ENCODE measurements at regions not wholly inside any gene's neighbourhood (a gene's known extent, or its start where the extent isn't known, plus 50 kb on each side); places are given as distances from the start of the nearest gene placed in this dataset.
A peak's percentile ranks its signal among the peaks of the same experiment; 100 is the strongest.

DNA sequence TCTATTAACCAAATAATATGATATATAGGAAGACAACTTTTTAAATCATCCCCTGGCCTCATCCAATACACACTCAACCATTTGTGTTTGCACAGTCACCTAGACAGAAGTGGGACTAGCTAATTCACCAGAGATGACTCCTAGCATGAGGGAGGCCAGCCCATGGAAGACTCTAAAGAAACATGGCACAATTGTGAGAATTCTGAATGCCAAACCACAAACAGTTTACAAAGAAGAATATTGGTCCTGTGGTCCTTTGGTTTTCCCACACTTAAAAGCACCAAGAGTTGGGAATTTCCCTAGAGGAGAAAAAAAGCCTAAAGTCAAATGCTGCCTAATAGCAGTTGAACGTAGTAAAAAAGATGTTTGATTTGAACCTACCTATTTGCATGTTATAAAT, 609.9 kb downstream of the ACTL7B start:
- DNase-seq (ENCODE audit: low read depth), result no peak
- TF ChIP-seq, protein P1, sequence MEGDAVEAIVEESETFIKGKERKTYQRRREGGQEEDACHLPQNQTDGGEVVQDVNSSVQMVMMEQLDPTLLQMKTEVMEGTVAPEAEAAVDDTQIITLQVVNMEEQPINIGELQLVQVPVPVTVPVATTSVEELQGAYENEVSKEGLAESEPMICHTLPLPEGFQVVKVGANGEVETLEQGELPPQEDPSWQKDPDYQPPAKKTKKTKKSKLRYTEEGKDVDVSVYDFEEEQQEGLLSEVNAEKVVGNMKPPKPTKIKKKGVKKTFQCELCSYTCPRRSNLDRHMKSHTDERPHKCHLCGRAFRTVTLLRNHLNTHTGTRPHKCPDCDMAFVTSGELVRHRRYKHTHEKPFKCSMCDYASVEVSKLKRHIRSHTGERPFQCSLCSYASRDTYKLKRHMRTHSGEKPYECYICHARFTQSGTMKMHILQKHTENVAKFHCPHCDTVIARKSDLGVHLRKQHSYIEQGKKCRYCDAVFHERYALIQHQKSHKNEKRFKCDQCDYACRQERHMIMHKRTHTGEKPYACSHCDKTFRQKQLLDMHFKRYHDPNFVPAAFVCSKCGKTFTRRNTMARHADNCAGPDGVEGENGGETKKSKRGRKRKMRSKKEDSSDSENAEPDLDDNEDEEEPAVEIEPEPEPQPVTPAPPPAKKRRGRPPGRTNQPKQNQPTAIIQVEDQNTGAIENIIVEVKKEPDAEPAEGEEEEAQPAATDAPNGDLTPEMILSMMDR (conservative IDR thresholded peaks at IDR 0.05; ENCODE audit: low read length), result no peak
- no peak overlapping the region for H3K4me3 ChIP-seq (ENCODE audit: low read length)

DNA sequence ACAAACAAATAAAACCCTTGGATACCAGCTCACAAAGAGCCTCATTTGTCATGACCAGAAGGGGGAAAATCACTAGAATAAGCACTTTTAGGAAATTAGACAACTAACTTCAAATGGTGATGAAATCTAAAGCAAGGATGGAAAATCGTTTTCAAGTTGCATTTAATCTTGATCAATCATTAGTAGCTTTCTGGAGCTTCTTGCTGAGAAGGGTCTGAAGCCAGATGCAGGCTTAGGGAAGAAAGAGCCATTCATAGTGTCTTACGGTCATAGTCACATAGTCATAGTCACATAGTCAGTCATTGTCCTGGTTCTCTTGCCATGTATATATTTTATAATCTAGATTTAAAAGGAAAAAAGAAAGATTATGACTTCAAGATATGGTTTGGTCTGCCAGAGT, 610.5 kb downstream of the ACTL7B start:
- TF ChIP-seq, protein P1 (conservative IDR thresholded peaks at IDR 0.05; ENCODE audit: low read length), result no peak
- DNase-seq (ENCODE audit: low read depth), result no peak
- no peak overlapping the region for H3K4me3 ChIP-seq (ENCODE audit: low read length)

DNA sequence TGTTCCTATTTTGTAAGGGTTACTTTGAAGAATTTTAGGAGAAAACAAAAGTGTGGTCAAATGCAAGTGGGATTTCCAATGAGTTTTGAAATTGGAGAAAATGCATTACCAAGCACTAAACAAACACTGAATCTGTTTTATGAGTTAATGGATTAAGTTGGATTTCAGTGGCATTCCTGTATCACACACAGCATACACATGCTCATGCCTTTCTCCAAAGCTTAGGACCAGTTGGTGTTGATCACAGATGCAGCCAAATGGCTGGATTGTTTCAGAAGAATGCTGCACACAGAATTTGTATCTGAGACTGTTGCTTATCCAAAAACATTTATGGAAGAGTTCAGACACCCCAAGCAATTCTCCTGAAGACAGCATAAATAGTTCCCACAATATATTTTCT, 611.1 kb downstream of the ACTL7B start:
- no peak for DNase-seq (ENCODE audit: low read depth)
- no peak overlapping the region for H3K4me3 ChIP-seq (ENCODE audit: low read length)
- TF ChIP-seq, protein P1 (conservative IDR thresholded peaks at IDR 0.05; ENCODE audit: low read length), result no peak

DNA sequence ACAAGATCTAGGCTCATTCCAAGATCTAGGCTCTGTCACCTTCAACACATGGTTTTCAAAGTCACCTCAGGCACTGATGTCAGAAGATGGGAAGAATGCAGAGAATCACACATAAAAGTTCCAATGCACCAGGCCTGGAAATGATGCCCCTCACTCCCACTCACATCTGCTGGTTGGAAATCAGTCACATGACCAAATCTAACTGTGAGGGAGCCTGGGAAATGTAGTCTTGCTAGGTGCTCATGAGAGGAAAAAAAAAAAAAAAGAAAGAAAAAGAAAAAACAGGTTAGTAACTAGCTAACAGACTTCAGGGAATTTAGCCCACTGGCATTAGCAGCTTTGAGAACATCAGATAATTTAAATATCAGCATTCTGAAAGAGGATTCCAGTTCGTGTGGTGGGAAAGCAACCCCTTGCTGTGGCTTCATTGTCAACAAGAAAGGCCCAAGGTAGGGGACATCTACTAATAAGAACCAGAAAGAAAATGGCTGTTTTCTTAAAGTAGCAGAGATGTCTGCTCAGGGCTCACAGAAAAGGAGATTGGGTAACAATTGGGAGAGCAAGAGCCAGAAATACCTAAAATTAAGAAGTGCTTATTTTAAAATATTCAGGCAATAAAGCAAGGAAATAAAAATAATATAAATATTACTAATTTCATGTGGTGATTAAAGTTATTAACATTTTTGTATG, 614.3 kb downstream of the ACTL7B start:
- TF ChIP-seq, protein P1 (conservative IDR thresholded peaks at IDR 0.05; ENCODE audit: low read length), result no peak
- no peak overlapping the region for H3K4me3 ChIP-seq (ENCODE audit: low read length)
- DNase-seq (ENCODE audit: low read depth), result no peak

DNA sequence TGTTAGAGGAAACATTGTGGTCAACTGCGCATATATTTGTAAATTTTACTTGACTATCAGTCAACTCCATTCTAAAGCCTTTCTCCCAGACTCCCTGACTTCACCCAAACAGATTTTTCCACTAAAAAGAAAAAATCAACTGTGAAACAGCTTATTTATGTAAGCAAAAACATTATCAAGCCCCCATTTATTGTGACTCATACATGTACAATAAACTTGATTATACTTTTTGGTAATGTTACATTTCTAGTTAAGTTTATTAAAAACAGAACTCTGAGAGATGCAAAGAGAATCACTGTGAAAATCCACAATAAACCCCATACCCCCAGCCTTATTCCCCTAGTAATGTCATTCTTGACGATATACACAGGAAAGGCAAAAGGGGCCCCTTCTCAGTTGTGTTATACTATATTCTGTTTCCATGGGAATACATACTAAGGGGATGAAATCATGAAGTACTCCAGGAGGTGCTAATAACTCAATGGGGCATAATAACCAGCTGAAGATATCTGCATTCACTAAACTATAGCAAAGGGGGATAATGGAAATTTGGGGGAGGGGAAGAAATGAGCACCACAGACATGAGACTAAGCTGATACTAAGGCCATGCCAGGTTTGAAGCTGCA, 616.0 kb downstream of the ACTL7B start:
- no peak overlapping the region for H3K4me3 ChIP-seq (ENCODE audit: low read length)
- TF ChIP-seq, protein P1 (conservative IDR thresholded peaks at IDR 0.05; ENCODE audit: low read length), result no peak
- DNase-seq (ENCODE audit: low read depth), result no peak

DNA sequence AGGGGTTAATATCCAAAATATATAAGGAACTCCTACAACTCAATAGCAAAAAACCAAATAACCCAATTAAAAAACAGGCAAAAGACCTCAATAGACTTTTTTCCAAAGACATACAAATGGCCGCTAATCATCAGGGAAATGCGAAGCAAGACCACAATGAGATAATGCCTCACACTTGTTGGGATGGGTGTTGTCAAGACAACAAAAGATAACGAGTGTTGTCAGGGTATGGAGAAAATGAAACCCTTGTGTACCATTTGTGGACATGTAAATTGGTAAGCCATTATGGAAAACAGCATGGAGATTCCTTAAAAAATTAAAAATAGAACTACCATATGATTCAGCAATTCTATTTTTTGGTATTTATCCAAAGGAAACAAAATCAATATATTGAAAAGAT, 620.2 kb downstream of the ACTL7B start:
- no peak overlapping the region for H3K4me3 ChIP-seq (ENCODE audit: low read length)
- no peak for DNase-seq (ENCODE audit: low read depth)
- TF ChIP-seq, protein P1 (conservative IDR thresholded peaks at IDR 0.05; ENCODE audit: low read length), result no peak

DNA sequence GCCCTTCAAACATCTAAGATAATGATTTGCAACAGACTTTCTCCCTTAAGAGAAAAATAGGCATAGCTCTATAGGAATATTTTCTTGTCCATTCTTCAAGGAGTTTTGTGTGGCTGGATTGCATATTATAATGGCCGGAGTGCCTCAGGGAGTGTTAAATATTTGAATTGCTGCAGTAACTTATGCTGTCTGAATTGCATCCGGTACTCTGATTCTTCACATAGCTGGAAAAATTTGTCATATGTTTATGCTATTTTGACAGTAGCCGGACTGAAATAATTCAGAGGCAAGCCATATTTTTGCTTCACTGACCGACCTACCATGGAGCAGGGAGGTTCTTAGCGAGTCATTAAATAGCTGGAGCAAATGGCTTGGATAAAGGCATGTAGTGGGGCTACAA, 621.0 kb downstream of the ACTL7B start:
- TF ChIP-seq, protein P1 (conservative IDR thresholded peaks at IDR 0.05; ENCODE audit: low read length), result no peak
- no peak overlapping the region for H3K4me3 ChIP-seq (ENCODE audit: low read length)
- peak; percentile 25 for DNase-seq (ENCODE audit: low read depth)

All from AG10803 (cell line).